KBM-7 (cell line): ENCODE measurements at regions not wholly inside any gene's neighbourhood (a gene's known extent, or its start where the extent isn't known, plus 50 kb on each side); places are given as distances from the start of the nearest gene placed in this dataset.
"Not testable (repeated sequence)": the region's sequence is repeated elsewhere in the genome, so short reads cannot be mapped to it uniquely, and the experiment has no call there.

Source experiments
- DNase-seq: peaks from one replicate; pipeline ENCODE4 v3.0.0-alpha.2; 2015
- in situ Hi-C: fragments of 300-500 bp; cut with MboI; formaldehyde crosslinking; loops from 2 replicates; pipeline ENCODE4 v1.14.3; 2020; ENCODE audit warnings: low sequenced_read_pairs, low pct_unique_long_range_greater_than_20kb, mixed read lengths

GRCh38 chr2:147001061-147001460, 843.8 kb upstream of the ACVR2A start:
- DNase-seq, result no peak
- in situ Hi-C loops, result no loop called here

- DNase-seq, in situ Hi-C loops: not testable (repeated sequence)
Observed at GRCh38 chr2:147000151-147000550, 844.7 kb upstream of the ACVR2A start.

GRCh38 chr2:146997945-146998344, 846.9 kb upstream of the ACVR2A start:
- in situ Hi-C loops, result no loop called here
- no peak for DNase-seq

- no peak for DNase-seq
Observed at GRCh38 chr2:146997488-146997887, 847.3 kb upstream of the ACVR2A start.

DNA sequence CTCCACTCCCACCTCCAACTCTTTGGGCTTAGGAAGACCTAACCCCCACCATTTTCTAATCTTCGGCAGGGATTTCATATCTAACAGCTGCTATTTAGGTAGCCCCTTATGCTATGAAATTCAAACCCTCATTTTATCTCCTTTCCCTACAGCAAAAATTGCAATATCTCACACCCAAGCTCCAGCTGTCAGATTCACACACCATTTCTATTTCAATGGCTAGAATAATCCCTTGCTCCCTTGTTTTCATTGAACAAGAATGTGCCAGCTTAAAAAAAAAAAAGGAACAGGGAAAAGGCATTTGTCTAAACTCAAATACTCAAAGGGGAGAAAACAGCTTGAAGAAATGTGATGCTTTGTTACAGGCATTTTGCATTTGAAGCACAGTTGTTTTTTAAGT, 850.6 kb upstream of the ACVR2A start:
- DNase-seq, result no peak
- in situ Hi-C loops, result no loop called here

More at GRCh38 chr2:146997488-146997887, 847.3 kb upstream of the ACVR2A start:
- in situ Hi-C loops, result no loop called here

GRCh38 chr2:146992466-146992865, 852.4 kb upstream of the ACVR2A start:
- DNase-seq, result no peak
- in situ Hi-C loops, result no loop called here

- DNase-seq, result no peak
- in situ Hi-C loops, result no loop called here
Observed at GRCh38 chr2:146992057-146992456, 852.8 kb upstream of the ACVR2A start.

GRCh38 chr2:146990311-146991054, 854.3 kb upstream of the ACVR2A start:
- in situ Hi-C loops, result no loop called here
- no peak for DNase-seq

DNA sequence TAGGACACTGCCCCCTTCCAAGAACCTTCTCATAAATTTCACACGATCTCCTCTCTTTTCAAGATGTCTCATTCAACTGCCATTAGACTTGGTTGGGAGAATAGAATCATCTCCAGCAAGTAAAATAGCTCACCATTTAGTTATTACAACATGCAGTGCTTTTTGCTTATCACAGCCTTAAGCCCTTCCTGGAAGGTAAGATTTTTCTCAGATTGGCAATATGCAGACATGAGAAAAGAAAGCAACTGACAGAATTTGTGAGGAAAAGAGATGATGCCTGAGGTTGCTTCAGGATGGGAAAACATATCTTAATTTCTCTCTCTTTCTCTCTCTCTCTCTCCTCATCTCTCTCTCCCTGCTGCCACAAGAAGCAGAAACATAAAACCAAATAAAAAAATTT, 855.1 kb upstream of the ACVR2A start:
- DNase-seq, result no peak
- in situ Hi-C loops, result no loop called here

- in situ Hi-C loops, result no loop called here
- no peak for DNase-seq
Observed at GRCh38 chr2:146987996-146988395, 856.8 kb upstream of the ACVR2A start.

- in situ Hi-C loops, result no loop called here
- no peak for DNase-seq
Observed at GRCh38 chr2:146986161-146986560, 858.7 kb upstream of the ACVR2A start.

GRCh38 chr2:146985753-146986152, 859.1 kb upstream of the ACVR2A start:
- in situ Hi-C loops, result no loop called here
- DNase-seq, result no peak

DNA sequence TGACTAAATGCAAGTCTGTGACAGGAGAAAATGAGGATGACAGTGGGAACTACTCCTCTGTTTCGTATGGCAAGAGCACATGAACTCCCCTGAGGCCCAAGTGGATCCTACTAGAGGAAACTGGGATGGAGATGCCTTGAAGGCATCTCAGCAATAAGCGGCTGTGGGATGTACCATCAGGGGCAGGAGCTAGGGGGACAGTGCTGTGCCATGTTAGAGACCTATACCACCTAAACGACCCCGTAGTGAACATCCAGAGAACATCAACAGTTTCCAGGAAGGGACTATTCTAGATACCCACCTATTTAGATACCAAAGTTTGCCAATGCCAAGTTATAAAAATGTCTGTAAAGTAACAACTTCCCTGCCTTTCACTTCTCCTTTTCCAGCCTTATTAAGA, 860.8 kb upstream of the ACVR2A start:
- in situ Hi-C loops, result no loop called here

GRCh38 chr2:146982393-146982846, 862.4 kb upstream of the ACVR2A start:
- in situ Hi-C loops, result no loop called here
- DNase-seq, result no peak

More for the DNA sequence above, 860.8 kb upstream of the ACVR2A start:
- DNase-seq, result no peak

DNA sequence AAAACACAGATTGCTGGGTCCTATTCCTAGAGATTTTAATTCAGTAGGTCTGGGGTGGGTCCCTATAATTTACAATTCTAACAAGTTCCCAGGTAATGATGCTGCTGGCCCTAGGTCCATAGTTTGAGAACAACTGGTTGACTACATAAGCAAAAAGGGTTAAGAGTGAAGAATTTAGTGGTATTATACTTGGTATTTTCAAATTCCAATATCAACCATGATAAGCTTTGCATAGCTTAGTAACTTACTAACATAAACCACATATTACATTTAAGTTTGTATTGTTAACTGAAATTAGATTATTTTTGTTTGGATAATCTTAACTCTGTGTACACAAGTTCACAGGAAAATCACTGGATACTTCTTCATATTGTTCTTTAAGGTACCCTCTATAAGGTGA, 862.9 kb upstream of the ACVR2A start:
- no peak for DNase-seq
- in situ Hi-C loops, result no loop called here

- in situ Hi-C loops, result no loop called here
Observed at GRCh38 chr2:146979746-146980145, 865.1 kb upstream of the ACVR2A start.

GRCh38 chr2:146978577-146979555, 866.0 kb upstream of the ACVR2A start:
- no peak for DNase-seq
- in situ Hi-C loops, result no loop called here

More at GRCh38 chr2:146979746-146980145, 865.1 kb upstream of the ACVR2A start:
- no peak for DNase-seq

DNA sequence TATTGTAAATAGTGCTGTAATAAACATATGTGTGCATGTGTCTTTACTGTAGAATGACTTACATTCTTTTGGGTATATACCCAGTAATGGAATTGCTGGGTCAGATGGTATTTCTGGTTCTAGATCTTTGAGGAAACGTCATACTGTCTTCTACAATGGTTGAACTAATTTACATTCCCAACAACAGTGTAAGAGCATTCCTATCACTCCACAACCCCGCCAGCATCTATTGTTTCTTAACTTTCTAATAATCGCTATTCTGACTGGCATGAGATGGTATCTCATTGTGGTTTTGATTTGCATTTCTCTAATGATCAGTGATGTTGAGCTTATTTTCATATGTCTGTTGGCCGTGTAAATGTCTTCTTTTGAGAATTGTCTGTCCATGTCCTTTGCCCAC, 873.8 kb upstream of the ACVR2A start:
- in situ Hi-C loops, DNase-seq: not testable (repeated sequence)

GRCh38 chr2:146969703-146970102, 875.1 kb upstream of the ACVR2A start:
- DNase-seq, result not testable (repeated sequence)

GRCh38 chr2:146964494-146964893, 880.3 kb upstream of the ACVR2A start:
- no peak for DNase-seq
- in situ Hi-C loops, result no loop called here

More at GRCh38 chr2:146969703-146970102, 875.1 kb upstream of the ACVR2A start:
- in situ Hi-C loops, result not testable (repeated sequence)
